ENCODE measurements at regions not wholly inside any gene's neighbourhood (a gene's known extent, or its start where the extent isn't known, plus 50 kb on each side); places are given as distances from the start of the nearest gene placed in this dataset.

DNA sequence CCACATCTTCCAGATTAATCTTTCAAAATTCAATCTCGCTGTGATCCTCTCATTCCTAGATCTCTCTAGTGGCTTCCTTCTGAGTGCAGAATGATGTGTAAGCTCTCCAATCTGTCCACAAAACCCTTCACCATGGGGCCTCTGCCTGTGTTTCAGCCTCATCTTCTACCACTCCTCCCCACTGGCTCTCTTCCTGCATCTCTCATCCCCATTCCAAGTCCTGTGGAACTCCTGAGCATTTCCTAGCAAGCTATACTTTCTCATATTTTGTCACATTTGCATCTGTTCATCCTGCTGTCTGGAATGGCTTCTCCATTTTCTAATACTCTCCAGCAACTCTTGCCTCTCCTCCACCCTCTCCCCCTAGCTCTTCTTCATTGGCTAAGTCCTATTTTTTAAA, 242.0 kb upstream of the DAAM1 start:
- no peak for FAIRE-seq
- Histone ChIP-seq H2AFZ (ENCODE audit: low read depth, low read length) (no peak overlapping the region), H4K20me1 (replicated peaks; ENCODE audit: control insufficient read depth, extremely low read depth, insufficient read depth, low read length) (no peaks in the 10 kb centered on the region), H3K4me3 (replicated peaks in 1 of 3; ENCODE audit: insufficient read depth in 1 of 3, low read depth in 1 of 3, low read length in 3 of 3) (no peak overlapping the region), H3K9ac (replicated peaks; ENCODE audit: extremely low read depth, insufficient read depth, low read length) (no peak overlapping the region), H3K36me3 (ENCODE audit: control insufficient read depth in 2 of 2, extremely low read depth in 1 of 2, insufficient read depth in 2 of 2, low read length in 2 of 2) (no peaks in the 10 kb centered on the region), H3K27ac (ENCODE audit: insufficient read depth, low read depth, low read length) (no peak overlapping the region), H3K4me2 (ENCODE audit: insufficient read depth, low read length) (no peak overlapping the region), H3K9me1 (replicated peaks; ENCODE audit: control insufficient read depth, extremely low read depth, insufficient read depth, low read length) (no peaks in the 10 kb centered on the region), H3K4me1 (ENCODE audit: control insufficient read depth, extremely low read depth, insufficient read depth, low read length) (no peaks in the 10 kb centered on the region), H3K9me3 (replicated peaks; ENCODE audit: control insufficient read depth, insufficient read depth, low read length) (no peaks in the 10 kb centered on the region), H3K27me3 (ENCODE audit: control insufficient read depth in 2 of 2, insufficient read depth in 2 of 2, low read length in 2 of 2) (no peaks in the 10 kb centered on the region), H3K79me2 (ENCODE audit: control insufficient read depth, insufficient read depth, low read length) (no peaks in the 10 kb centered on the region)
- POLR2A ChIA-PET, result no interaction called here
- dilution Hi-C loops (cut with MboI; ENCODE audit: extremely low pct_ligation_motif_present, low sequenced_read_pairs) (no loop called here), intact Hi-C loops (cut with micrococcal nuclease) (loop anchor here (10.0 kb wide), 1 partner anchor 302 kb away; no protein-coding TSS in a partner anchor)
- CTCF ChIA-PET, result interaction anchor here (1.1 to 1.5 kb wide), 2 partner anchors 184 to 445 kb away, joined by 3 to 7 read pairs; no protein-coding TSS in a partner anchor
- TF ChIP-seq, protein P1, sequence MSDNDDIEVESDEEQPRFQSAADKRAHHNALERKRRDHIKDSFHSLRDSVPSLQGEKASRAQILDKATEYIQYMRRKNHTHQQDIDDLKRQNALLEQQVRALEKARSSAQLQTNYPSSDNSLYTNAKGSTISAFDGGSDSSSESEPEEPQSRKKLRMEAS (IDR thresholded peaks at IDR 0.05; ENCODE audit: insufficient read depth, insufficient read length), result no peak
- TF ChIP-seq CTCF (IDR thresholded peaks at IDR 0.05; ENCODE audit: extremely low read depth in 1 of 2, insufficient read depth in 1 of 2, low read depth in 1 of 2, low read length in 2 of 2) (no peak), MYC (IDR thresholded peaks at IDR 0.05; ENCODE audit: low read depth, low read length) (no peak), POLR2AphosphoS5 (IDR thresholded peaks at IDR 0.05; ENCODE audit: insufficient read depth, low read depth, low read length) (no peak), JUN (IDR thresholded peaks at IDR 0.05; ENCODE audit: borderline replicate concordance, insufficient read depth, insufficient read length, low read depth) (no peak), EZH2 (IDR thresholded peaks at IDR 0.05; ENCODE audit: borderline replicate concordance, low read depth, low read length, severe bottlenecking) (no peak), POLR2A (IDR thresholded peaks at IDR 0.05; ENCODE audit: low read depth, low read length) (no peak), GATA2 (IDR thresholded peaks at IDR 0.05; ENCODE audit: insufficient read depth, insufficient read length, low read depth, low read length) (no peak), FOS (IDR thresholded peaks at IDR 0.05; ENCODE audit: borderline replicate concordance, insufficient read depth, low read length) (no peak)
- no TSS peak for BruUV-seq (replicated peaks)
- DNase-seq (ENCODE audit: low read depth, low spot score), result no peak
